GM12892 (cell line): ENCODE measurements at regions not wholly inside any gene's neighbourhood (a gene's known extent, or its start where the extent isn't known, plus 50 kb on each side); places are given as distances from the start of the nearest gene placed in this dataset.

Experiments
- POLR2A ChIP-seq: IDR thresholded peaks from 2 replicates; pipeline ENCODE4 v1.6.1; 2011; ENCODE audit warnings: low read depth, low read length, control low read depth
- TAF1 ChIP-seq: IDR thresholded peaks from 2 replicates; pipeline ENCODE4 v1.6.1; 2011; ENCODE audit warnings: low read depth, mild to moderate bottlenecking, control low read depth, low read length, borderline replicate concordance

GRCh38 chr10:109622566-109622965, 300.7 kb downstream of the XPNPEP1 start:
- TF ChIP-seq TAF1 = no peak
- TF ChIP-seq POLR2A = no peak
